ENCODE measurements at regions not wholly inside any gene's neighbourhood (a gene's known extent, or its start where the extent isn't known, plus 50 kb on each side); places are given as distances from the start of the nearest gene placed in this dataset.

GRCh38 chr22:16721961-16722360 is 103.2 kb downstream of the XKR3 start:
- TF ChIP-seq, protein P1, sequence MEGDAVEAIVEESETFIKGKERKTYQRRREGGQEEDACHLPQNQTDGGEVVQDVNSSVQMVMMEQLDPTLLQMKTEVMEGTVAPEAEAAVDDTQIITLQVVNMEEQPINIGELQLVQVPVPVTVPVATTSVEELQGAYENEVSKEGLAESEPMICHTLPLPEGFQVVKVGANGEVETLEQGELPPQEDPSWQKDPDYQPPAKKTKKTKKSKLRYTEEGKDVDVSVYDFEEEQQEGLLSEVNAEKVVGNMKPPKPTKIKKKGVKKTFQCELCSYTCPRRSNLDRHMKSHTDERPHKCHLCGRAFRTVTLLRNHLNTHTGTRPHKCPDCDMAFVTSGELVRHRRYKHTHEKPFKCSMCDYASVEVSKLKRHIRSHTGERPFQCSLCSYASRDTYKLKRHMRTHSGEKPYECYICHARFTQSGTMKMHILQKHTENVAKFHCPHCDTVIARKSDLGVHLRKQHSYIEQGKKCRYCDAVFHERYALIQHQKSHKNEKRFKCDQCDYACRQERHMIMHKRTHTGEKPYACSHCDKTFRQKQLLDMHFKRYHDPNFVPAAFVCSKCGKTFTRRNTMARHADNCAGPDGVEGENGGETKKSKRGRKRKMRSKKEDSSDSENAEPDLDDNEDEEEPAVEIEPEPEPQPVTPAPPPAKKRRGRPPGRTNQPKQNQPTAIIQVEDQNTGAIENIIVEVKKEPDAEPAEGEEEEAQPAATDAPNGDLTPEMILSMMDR (IDR thresholded peaks at IDR 0.05; ENCODE audit: low read length) = no peak
- no peak for TF ChIP-seq EZH2 (IDR thresholded peaks at IDR 0.05; ENCODE audit: borderline replicate concordance, low read length)
